ENCODE measurements at regions not wholly inside any gene's neighbourhood (a gene's known extent, or its start where the extent isn't known, plus 50 kb on each side); places are given as distances from the start of the nearest gene placed in this dataset.

DNA sequence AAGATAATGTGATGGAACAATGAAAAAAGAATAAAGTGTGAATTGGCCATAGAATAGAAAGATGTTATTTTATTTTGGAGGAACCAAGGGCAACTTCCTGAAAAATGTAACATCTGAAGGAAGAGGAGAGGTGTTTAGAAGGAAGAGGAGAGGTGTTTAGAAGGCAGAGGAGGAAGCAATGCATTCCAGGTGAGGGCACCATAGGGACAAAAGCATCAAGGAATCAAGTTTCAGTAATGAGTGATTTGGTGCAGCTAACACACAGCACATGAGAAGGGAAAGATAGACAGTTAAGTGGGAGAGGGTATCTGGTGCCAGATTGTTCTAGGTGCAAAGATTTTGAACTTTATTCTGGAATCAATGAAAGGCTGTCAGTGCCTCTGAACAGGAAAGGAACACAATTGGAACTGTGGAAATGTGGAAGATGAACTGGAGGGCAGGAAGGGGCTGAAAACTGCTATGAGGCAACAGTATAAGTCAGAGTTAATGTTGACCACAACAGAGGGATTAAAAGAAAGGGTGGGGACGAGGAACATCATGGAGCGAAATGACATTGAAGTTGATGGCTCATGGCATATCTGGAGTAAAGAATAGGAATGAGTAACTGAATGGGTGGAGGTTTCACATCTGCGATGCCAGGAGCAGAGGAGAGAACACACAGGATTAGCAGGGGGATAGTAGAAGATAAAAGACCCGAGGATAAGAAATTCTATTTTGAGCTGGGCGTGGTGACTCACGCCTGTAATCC, 326.6 kb downstream of the LRIG3 start:
- TF ChIP-seq CTCF (IDR thresholded peaks at IDR 0.05; ENCODE audit: control extremely low read depth, extremely low read depth), result no peak
- no peaks in the 10 kb centered on the region for H3K36me3 ChIP-seq (ENCODE audit: control insufficient read depth in 4 of 4, insufficient read depth in 4 of 4, low read length in 4 of 4)
- H3K9me3 ChIP-seq (ENCODE audit: control insufficient read depth in 4 of 4, insufficient read depth in 3 of 4, low read length in 3 of 4), result no peaks in the 10 kb centered on the region
- 85 to 86% methylated on average over 6 of the region's 6 CpGs for WGBS, 2 donors
- H3K27ac ChIP-seq (ENCODE audit: low read depth in 1 of 2, low read length in 1 of 2), result no peak overlapping the region
- no peaks in the 10 kb centered on the region for H3K27me3 ChIP-seq (ENCODE audit: control insufficient read depth in 3 of 3, insufficient read depth in 3 of 3, low read length in 2 of 3)
- no peak overlapping the region for H3K9ac ChIP-seq (ENCODE audit: insufficient read depth in 1 of 2, low read length in 2 of 2)
- no peak for ATAC-seq (ENCODE audit: insufficient read depth, low FRiP score)
- no peaks in the 10 kb centered on the region for H3K4me1 ChIP-seq (ENCODE audit: control insufficient read depth in 5 of 5, insufficient read depth in 5 of 5, low read length in 5 of 5)
- no peak overlapping the region for H3K4me3 ChIP-seq
- DNase-seq, result no peak

DNA sequence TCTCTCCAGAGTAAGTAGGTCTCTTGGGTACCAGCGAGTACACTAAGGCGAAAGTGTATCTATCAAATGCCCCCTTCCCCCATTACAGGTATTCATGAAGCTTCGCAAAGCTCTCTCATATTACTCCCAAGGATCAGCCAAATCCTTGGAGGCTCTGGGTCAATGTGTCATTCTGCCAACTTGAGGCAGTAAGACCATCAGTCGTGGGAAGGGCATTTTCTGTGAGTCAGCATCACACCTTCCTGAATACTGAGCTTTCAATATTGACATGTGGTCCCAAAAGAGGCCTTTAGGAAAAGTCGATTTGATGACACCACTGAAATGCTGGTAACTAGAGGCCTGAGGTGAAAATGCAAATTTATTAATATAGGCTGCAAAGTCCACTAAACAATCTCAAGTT, 323.9 kb downstream of the LRIG3 start:
- Histone ChIP-seq H3K4me3 (no peak overlapping the region), H3K27me3 (ENCODE audit: control insufficient read depth in 3 of 3, insufficient read depth in 3 of 3, low read length in 2 of 3) (no peaks in the 10 kb centered on the region), H3K4me1 (ENCODE audit: control insufficient read depth in 5 of 5, insufficient read depth in 5 of 5, low read length in 5 of 5) (no peaks in the 10 kb centered on the region), H3K36me3 (ENCODE audit: control insufficient read depth in 4 of 4, insufficient read depth in 4 of 4, low read length in 4 of 4) (no peaks in the 10 kb centered on the region), H3K9me3 (ENCODE audit: control insufficient read depth in 4 of 4, insufficient read depth in 3 of 4, low read length in 3 of 4) (no peaks in the 10 kb centered on the region), H3K27ac (ENCODE audit: low read depth in 1 of 2, low read length in 1 of 2) (no peak overlapping the region), H3K9ac (ENCODE audit: insufficient read depth in 1 of 2, low read length in 2 of 2) (no peak overlapping the region)
- TF ChIP-seq CTCF (IDR thresholded peaks at IDR 0.05; ENCODE audit: control extremely low read depth, extremely low read depth), result no peak
- ATAC-seq (ENCODE audit: insufficient read depth, low FRiP score) (no peak), DNase-seq (no peak)
- whole genome bisulfite sequencing, 2 donors, result 74 to 79% methylated on average over 5 of the region's 5 CpGs

DNA sequence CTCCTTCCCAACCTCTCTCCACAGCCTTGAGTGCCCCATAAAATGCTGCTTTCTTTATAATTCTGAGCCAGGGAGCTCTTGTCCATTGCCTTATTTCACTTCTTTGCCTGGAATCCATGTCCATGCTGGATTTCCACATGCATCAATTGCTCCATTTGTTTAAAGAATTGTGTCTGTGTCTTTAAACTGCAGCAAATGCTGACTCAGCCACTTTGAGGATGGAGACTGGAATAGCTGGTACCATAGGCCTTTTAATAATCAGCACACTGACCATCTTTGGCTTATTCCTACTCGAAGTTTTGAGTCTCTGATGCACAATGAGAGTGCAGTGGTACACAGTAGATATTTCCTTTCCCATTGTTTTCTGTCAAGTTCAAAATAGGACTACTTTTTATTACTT, 318.8 kb downstream of the LRIG3 start:
- no peak for DNase-seq
- TF ChIP-seq CTCF (IDR thresholded peaks at IDR 0.05; ENCODE audit: control extremely low read depth, extremely low read depth), result no peak
- no peak overlapping the region for H3K27ac ChIP-seq (ENCODE audit: low read depth in 1 of 2, low read length in 1 of 2)

GRCh38 chr12:58602179-58602578, 318.1 kb downstream of the LRIG3 start:
- no peak for TF ChIP-seq CTCF (IDR thresholded peaks at IDR 0.05; ENCODE audit: control extremely low read depth, extremely low read depth)
- 89 to 90% methylated on average over 6 of the region's 6 CpGs for WGBS, 2 donors
- Histone ChIP-seq H3K4me3 (no peak overlapping the region), H3K4me1 (ENCODE audit: control insufficient read depth in 5 of 5, insufficient read depth in 5 of 5, low read length in 5 of 5) (no peaks in the 10 kb centered on the region), H3K9me3 (ENCODE audit: control insufficient read depth in 4 of 4, insufficient read depth in 3 of 4, low read length in 3 of 4) (no peaks in the 10 kb centered on the region), H3K27ac (ENCODE audit: low read depth in 1 of 2, low read length in 1 of 2) (no peak overlapping the region), H3K27me3 (ENCODE audit: control insufficient read depth in 3 of 3, insufficient read depth in 3 of 3, low read length in 2 of 3) (no peaks in the 10 kb centered on the region), H3K9ac (ENCODE audit: insufficient read depth in 1 of 2, low read length in 2 of 2) (no peak overlapping the region), H3K36me3 (ENCODE audit: control insufficient read depth in 4 of 4, insufficient read depth in 4 of 4, low read length in 4 of 4) (no peaks in the 10 kb centered on the region)
- ATAC-seq (ENCODE audit: insufficient read depth, low FRiP score) (no peak), DNase-seq (no peak)

More for the DNA sequence above, 318.8 kb downstream of the LRIG3 start:
- no peak overlapping the region for H3K9ac ChIP-seq (ENCODE audit: insufficient read depth in 1 of 2, low read length in 2 of 2)
- WGBS, 2 donors, result 59 to 74% methylated on average over 1 of the region's 1 CpG
- no peaks in the 10 kb centered on the region for H3K36me3 ChIP-seq (ENCODE audit: control insufficient read depth in 4 of 4, insufficient read depth in 4 of 4, low read length in 4 of 4)
- no peaks in the 10 kb centered on the region for H3K27me3 ChIP-seq (ENCODE audit: control insufficient read depth in 3 of 3, insufficient read depth in 3 of 3, low read length in 2 of 3)
- no peak for ATAC-seq (ENCODE audit: insufficient read depth, low FRiP score)
- no peak overlapping the region for H3K4me3 ChIP-seq
- no peaks in the 10 kb centered on the region for H3K4me1 ChIP-seq (ENCODE audit: control insufficient read depth in 5 of 5, insufficient read depth in 5 of 5, low read length in 5 of 5)
- no peaks in the 10 kb centered on the region for H3K9me3 ChIP-seq (ENCODE audit: control insufficient read depth in 4 of 4, insufficient read depth in 3 of 4, low read length in 3 of 4)

Data from lung (tissue), 11 donors.